RWPE1 (cell line): ENCODE measurements at regions not wholly inside any gene's neighbourhood (a gene's known extent, or its start where the extent isn't known, plus 50 kb on each side); places are given as distances from the start of the nearest gene placed in this dataset.

Source experiments
- CTCF ChIA-PET: fragments of 350-600 bp; sonication (Branson Sonifier 250); formaldehyde crosslinking; extraction: SDS; loops from one replicate; lab custom pipeline; 2021; lab: Yijun Ruan, JAX
- POLR2A ChIA-PET: fragments of 400-600 bp; formaldehyde crosslinking; extraction: SDS; loops from one replicate; lab custom pipeline; 2020; ENCODE audit warnings: antibody characterized with exemption; ENCODE audit not compliant: low non-redundant PET; lab: Yijun Ruan, JAX
- DNase-seq: peaks from one replicate; pipeline ENCODE4 v3.0.0; 2012; ENCODE audit warnings: low spot score
- H3K27ac ChIP-seq: fragments of 450-650 bp; 2 replicates; pipeline ENCODE4 v1.5.1; 2017
- TF ChIP-seq, protein P1 (sequence below): fragments of 450-650 bp; conservative IDR thresholded peaks from 2 replicates; pipeline ENCODE4 v1.5.1; 2017; ENCODE audit warnings: low read depth, mild to moderate bottlenecking

DNA sequence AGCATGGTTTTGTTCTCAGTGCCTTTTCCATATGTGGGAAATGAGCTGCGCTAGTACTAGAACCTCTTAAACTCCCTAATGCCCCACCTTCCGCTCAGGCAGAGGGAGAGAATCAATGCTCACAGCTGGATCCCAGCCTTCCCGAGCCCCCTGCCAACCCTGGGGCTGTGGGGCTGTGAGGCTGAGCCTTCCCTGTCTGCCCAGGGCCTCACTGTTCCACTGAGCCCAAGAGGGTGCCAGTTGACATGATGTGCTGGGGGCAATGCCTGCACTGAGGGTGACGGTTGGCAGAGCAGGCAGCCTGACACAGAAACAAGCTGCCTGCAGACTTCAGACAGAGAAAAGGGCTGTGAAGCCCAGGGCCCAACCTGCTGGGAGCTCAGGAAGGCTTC lies 602.4 kb upstream of the RAB6C start:
- TF ChIP-seq, protein P1, sequence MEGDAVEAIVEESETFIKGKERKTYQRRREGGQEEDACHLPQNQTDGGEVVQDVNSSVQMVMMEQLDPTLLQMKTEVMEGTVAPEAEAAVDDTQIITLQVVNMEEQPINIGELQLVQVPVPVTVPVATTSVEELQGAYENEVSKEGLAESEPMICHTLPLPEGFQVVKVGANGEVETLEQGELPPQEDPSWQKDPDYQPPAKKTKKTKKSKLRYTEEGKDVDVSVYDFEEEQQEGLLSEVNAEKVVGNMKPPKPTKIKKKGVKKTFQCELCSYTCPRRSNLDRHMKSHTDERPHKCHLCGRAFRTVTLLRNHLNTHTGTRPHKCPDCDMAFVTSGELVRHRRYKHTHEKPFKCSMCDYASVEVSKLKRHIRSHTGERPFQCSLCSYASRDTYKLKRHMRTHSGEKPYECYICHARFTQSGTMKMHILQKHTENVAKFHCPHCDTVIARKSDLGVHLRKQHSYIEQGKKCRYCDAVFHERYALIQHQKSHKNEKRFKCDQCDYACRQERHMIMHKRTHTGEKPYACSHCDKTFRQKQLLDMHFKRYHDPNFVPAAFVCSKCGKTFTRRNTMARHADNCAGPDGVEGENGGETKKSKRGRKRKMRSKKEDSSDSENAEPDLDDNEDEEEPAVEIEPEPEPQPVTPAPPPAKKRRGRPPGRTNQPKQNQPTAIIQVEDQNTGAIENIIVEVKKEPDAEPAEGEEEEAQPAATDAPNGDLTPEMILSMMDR = no peak
- H3K27ac ChIP-seq = no peak overlapping the region
- ChIA-PET CTCF (no interaction called here), POLR2A (no interaction called here)
- no peak for DNase-seq

DNA sequence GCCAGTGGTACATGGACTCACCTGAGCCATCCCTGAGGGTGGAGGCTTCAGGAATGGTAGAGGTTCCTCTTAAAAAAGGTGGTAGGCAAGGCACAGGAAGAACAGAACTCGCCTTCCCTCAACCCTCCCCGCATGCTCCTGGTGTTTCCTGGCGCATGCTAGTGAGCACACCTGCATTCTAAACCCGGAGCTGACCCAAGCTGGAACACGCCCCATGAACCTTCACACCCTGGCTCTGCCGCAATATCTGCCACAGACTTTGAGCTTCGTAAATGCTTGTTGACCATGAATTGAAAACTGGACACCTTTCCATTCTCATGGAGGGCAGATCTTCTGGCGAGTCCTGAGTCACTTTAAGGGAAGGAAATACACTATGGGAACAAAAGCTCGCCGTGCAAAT lies 601.3 kb upstream of the RAB6C start:
- no peak for DNase-seq
- TF ChIP-seq, protein P1 = no peak
- CTCF ChIA-PET = interaction anchor here (0.6 to 0.7 kb wide), 2 partner anchors 87 to 606 kb away, joined by 3 to 4 read pairs; no protein-coding TSS in a partner anchor
- POLR2A ChIA-PET = no interaction called here
- no peak overlapping the region for H3K27ac ChIP-seq

DNA sequence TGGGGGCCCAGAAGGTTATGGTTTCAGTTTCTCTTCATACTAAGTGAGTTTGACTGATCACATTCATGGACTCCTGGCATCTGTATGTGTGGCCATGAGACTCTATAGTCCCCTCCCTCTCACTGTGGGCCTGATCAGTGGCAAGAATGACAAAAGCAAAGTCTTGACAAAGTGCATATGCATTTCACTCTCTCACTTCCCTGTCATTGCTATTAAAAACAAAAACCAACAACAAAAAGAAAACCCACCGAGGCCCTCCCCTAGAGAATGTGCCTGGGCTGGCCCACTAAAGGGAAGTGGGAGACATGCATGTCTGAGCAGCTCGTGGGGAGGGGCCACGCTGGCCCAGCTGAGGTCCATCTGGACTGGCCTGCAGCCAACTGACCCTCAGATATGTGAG lies 600.1 kb upstream of the RAB6C start:
- DNase-seq = no peak
- TF ChIP-seq, protein P1 = no peak
- no peak overlapping the region for H3K27ac ChIP-seq
- POLR2A ChIA-PET = no interaction called here
- CTCF ChIA-PET = interaction anchor here (0.7 kb wide), 1 partner anchor 600 kb away, joined by 3 read pairs; no protein-coding TSS in a partner anchor

DNA sequence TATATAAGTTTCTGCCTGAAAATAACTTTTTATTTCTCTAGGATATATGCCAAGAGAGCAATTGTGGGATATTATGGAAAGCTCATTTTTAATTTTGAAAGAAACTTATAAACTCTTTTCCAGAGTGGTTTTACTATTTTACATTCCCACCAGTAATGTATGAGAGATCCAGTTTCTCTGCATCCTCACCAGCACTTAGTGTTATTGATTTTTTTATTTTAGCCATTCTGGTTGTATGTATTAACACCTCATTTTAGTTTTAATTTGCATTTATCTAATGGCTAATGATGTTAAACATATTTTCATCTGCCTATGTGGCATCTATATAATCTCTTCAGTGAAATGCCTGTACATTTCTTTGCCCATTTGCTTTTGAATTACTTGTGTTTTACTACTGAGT lies 597.7 kb upstream of the RAB6C start:
- POLR2A ChIA-PET = no interaction called here
- CTCF ChIA-PET = no interaction called here
- H3K27ac ChIP-seq = no peak overlapping the region
- DNase-seq = no peak
- TF ChIP-seq, protein P1 = no peak

DNA sequence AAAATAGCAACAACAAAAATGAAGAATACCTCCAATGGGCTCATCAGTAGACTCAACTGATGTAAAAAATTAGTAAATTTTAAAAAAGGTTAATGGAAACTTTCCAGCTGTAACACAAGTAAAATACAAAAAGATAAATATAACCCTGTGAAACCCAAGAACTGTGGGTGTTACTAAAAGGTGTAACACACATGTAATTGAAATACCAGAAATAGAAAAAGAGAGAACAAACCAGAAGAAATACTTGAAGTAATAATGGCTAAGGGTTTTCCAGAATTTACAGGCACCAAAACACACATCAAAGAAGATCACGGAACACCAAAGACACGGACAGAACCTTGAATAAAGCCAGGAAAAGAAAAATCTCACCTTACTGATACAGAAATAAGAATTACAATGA lies 590.6 kb upstream of the RAB6C start:
- TF ChIP-seq, protein P1 = no peak
- H3K27ac ChIP-seq = no peak overlapping the region
- POLR2A ChIA-PET = no interaction called here
- CTCF ChIA-PET = no interaction called here
- DNase-seq = no peak

DNA sequence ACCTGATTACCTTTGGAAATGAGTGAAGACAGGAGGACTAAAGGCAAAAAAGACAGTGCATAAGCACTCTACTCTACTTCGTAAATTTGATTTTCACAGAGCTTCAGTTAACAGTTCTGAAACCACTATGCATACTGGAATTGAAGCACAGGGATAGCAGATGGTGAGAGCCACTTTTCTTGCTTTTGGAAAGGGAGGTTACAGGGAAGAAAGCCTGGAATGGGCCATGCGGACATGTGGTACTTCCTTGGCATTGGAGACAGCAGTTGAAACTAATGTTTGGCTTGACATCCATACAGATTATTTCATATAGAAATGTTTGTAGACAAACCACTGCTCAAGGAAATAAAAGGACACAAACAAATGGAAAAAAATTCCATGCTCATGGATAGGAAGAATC lies 585.6 kb upstream of the RAB6C start:
- ChIA-PET POLR2A (no interaction called here), CTCF (no interaction called here)
- H3K27ac ChIP-seq = no peak overlapping the region
- no peak for DNase-seq
- TF ChIP-seq, protein P1 = no peak
